ENCODE measurements at regions not wholly inside any gene's neighbourhood (a gene's known extent, or its start where the extent isn't known, plus 50 kb on each side); places are given as distances from the start of the nearest gene placed in this dataset.

DNA sequence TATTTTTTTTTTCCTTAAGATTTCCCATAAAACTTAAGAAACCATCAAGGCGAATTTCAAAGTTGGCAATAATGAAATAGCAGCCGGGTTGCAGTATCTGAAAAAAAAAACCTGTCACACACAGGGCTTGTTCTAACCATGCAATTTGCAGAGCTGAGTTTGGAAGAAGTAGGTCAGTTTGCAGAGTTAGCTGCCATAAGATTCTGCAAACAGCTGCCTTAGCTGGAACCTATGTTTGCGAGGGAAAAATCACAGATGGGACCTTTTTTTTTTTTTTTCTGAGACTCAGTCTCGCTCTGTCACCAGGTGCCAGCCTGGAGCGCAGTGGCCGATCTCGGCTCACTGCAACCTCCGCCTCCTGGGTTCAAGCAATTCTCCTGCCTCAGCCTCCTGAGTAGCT is 98.5 kb upstream of the HS3ST4 start:
- TF ChIP-seq, protein P1, sequence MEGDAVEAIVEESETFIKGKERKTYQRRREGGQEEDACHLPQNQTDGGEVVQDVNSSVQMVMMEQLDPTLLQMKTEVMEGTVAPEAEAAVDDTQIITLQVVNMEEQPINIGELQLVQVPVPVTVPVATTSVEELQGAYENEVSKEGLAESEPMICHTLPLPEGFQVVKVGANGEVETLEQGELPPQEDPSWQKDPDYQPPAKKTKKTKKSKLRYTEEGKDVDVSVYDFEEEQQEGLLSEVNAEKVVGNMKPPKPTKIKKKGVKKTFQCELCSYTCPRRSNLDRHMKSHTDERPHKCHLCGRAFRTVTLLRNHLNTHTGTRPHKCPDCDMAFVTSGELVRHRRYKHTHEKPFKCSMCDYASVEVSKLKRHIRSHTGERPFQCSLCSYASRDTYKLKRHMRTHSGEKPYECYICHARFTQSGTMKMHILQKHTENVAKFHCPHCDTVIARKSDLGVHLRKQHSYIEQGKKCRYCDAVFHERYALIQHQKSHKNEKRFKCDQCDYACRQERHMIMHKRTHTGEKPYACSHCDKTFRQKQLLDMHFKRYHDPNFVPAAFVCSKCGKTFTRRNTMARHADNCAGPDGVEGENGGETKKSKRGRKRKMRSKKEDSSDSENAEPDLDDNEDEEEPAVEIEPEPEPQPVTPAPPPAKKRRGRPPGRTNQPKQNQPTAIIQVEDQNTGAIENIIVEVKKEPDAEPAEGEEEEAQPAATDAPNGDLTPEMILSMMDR (conservative IDR thresholded peaks at IDR 0.05; ENCODE audit: low read length): no peak
- H3K4me3 ChIP-seq (ENCODE audit: low read length): no peak overlapping the region
- no peak for DNase-seq (ENCODE audit: low read depth)

- TF ChIP-seq, protein P1 (conservative IDR thresholded peaks at IDR 0.05; ENCODE audit: low read length): no peak
- no peak for DNase-seq (ENCODE audit: low read depth)
- no peak overlapping the region for H3K4me3 ChIP-seq (ENCODE audit: low read length)
These were observed 104.0 kb upstream of the HS3ST4 start for GRCh38 chr16:25587783-25588182.

GRCh38 chr16:25586826-25587225 is 104.9 kb upstream of the HS3ST4 start:
- TF ChIP-seq, protein P1 (conservative IDR thresholded peaks at IDR 0.05; ENCODE audit: low read length): no peak
- H3K4me3 ChIP-seq (ENCODE audit: low read length): no peak overlapping the region
- no peak for DNase-seq (ENCODE audit: low read depth)

DNA sequence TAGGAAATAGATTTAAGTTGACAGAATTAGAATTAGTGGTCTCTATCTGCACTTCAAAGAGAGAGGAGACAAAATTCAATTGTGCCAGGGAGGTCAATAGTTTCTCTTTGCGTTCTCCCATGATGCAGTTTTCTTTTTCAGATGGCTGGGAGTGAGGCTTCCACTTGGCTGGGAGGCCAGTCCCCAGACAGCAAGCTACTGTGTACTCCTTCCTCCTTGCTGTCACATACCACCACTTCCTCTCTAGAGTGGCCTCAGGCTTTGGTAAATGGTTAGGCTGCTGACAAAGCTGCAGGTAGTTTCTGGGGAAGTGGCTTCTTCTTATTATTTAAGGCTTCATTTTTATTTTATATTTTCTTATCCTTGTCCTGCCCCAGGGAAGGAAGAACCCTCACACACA is 106.2 kb upstream of the HS3ST4 start:
- TF ChIP-seq, protein P1 (conservative IDR thresholded peaks at IDR 0.05; ENCODE audit: low read length): no peak
- H3K4me3 ChIP-seq (ENCODE audit: low read length): no peak overlapping the region
- no peak for DNase-seq (ENCODE audit: low read depth)

GRCh38 chr16:25580041-25580440 is 111.7 kb upstream of the HS3ST4 start:
- H3K4me3 ChIP-seq (ENCODE audit: low read length): no peak overlapping the region
- TF ChIP-seq, protein P1 (conservative IDR thresholded peaks at IDR 0.05; ENCODE audit: low read length): no peak
- no peak for DNase-seq (ENCODE audit: low read depth)

- no peak overlapping the region for H3K4me3 ChIP-seq (ENCODE audit: low read length)
- TF ChIP-seq, protein P1 (conservative IDR thresholded peaks at IDR 0.05; ENCODE audit: low read length): no peak
- DNase-seq (ENCODE audit: low read depth): no peak
These were observed 116.4 kb upstream of the HS3ST4 start for GRCh38 chr16:25575363-25575762.

- TF ChIP-seq, protein P1 (conservative IDR thresholded peaks at IDR 0.05; ENCODE audit: low read length): no peak
- DNase-seq (ENCODE audit: low read depth): no peak
- H3K4me3 ChIP-seq (ENCODE audit: low read length): no peak overlapping the region
These were observed 120.0 kb upstream of the HS3ST4 start for GRCh38 chr16:25571712-25572111.

All from AG10803 (cell line).